ENCODE measurements at regions not wholly inside any gene's neighbourhood (a gene's known extent, or its start where the extent isn't known, plus 50 kb on each side); places are given as distances from the start of the nearest gene placed in this dataset.
"Not testable (repeated sequence)": the region's sequence is repeated elsewhere in the genome, so short reads cannot be mapped to it uniquely, and the experiment has no call there.

- DNase-seq, result no peak
Observed at GRCh38 chr4:146124023-146124680, 51.4 kb upstream of the LSM6 start.

GRCh38 chr4:146123231-146123630 is 52.3 kb upstream of the LSM6 start:
- DNase-seq, result no peak

GRCh38 chr4:146122398-146122797 is 53.1 kb upstream of the LSM6 start:
- DNase-seq, result no peak

- no peak for DNase-seq
Observed at GRCh38 chr4:146121757-146122156, 53.8 kb upstream of the LSM6 start.

GRCh38 chr4:146119845-146120404 is 55.6 kb upstream of the LSM6 start:
- no peak for DNase-seq

GRCh38 chr4:146114066-146114465 is 61.5 kb upstream of the LSM6 start:
- no peak for DNase-seq

- no peak for DNase-seq
Observed at GRCh38 chr4:146113171-146113570, 62.3 kb upstream of the LSM6 start.

GRCh38 chr4:146112389-146112788 is 63.1 kb upstream of the LSM6 start:
- DNase-seq, result no peak

- no peak for DNase-seq
Observed at GRCh38 chr4:146110871-146111485, 64.5 kb upstream of the LSM6 start.

GRCh38 chr4:146108756-146109155 is 66.8 kb upstream of the LSM6 start:
- no peak for DNase-seq

- no peak for DNase-seq
Observed at GRCh38 chr4:146107587-146108240, 67.8 kb upstream of the LSM6 start.

GRCh38 chr4:146105464-146105863 is 70.1 kb upstream of the LSM6 start:
- DNase-seq, result no peak

GRCh38 chr4:146104541-146104940 is 71.0 kb upstream of the LSM6 start:
- DNase-seq, result no peak

- not testable (repeated sequence) for DNase-seq
Observed at GRCh38 chr4:146104052-146104451, 71.5 kb upstream of the LSM6 start.

- DNase-seq, result no peak
Observed at GRCh38 chr4:146099585-146099984, 75.9 kb upstream of the LSM6 start.

- no peak for DNase-seq
Observed at GRCh38 chr4:146098978-146099377, 76.5 kb upstream of the LSM6 start.

GRCh38 chr4:146098397-146098796 is 77.1 kb upstream of the LSM6 start:
- no peak for DNase-seq

GRCh38 chr4:146096371-146096770 is 79.1 kb upstream of the LSM6 start:
- DNase-seq, result no peak

GRCh38 chr4:146095860-146096259 is 79.7 kb upstream of the LSM6 start:
- DNase-seq, result no peak

GRCh38 chr4:146095091-146095690 is 80.3 kb upstream of the LSM6 start:
- DNase-seq, result peak; percentile 3

GRCh38 chr4:146088690-146089089 is 86.8 kb upstream of the LSM6 start:
- no peak for DNase-seq

- DNase-seq, result no peak
Observed at GRCh38 chr4:146087856-146088255, 87.7 kb upstream of the LSM6 start.

GRCh38 chr4:146076081-146076480 is 99.4 kb upstream of the LSM6 start:
- DNase-seq, result no peak

- no peak for DNase-seq
Observed at GRCh38 chr4:146073517-146073916, 102.0 kb upstream of the LSM6 start.
